Epithelial cell of esophagus (primary cell): ENCODE measurements at regions not wholly inside any gene's neighbourhood (a gene's known extent, or its start where the extent isn't known, plus 50 kb on each side); places are given as distances from the start of the nearest gene placed in this dataset.

Experiments used
- DNase-seq: peaks from one replicate; pipeline ENCODE4 v3.0.0; 2010; ENCODE audit warnings: low read depth
- H3K4me3 ChIP-seq: 2 replicates; pipeline ENCODE4 v1.5.1; 2011; ENCODE audit warnings: mild to moderate bottlenecking, low read length, control low read depth
- TF ChIP-seq, protein P1 (sequence below): IDR thresholded peaks from 2 replicates; pipeline ENCODE4 v1.5.1; 2011; ENCODE audit warnings: low read depth, mild to moderate bottlenecking, low read length, control low read depth, inconsistent platforms; ENCODE audit not compliant: insufficient read depth; ENCODE audit errors: missing control alignments

DNA sequence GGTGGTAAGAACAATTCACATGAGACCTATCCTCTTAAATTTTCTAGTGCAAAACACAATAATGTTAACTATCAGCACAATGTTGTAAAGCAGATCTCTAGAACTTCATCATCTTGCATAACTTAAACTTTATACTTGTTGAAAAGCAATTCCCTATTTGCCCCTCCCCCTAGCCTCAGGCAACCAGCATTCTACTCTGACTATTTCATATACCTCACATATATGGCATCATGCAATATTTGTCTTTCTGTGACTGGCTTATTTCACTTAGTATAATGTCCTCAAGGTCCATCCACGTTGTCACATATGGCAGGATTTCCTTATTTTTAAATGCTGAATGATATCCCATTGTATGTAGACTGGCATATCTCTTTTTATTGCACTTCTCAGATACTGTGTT lies 86.5 kb downstream of the STRADB start:
- no peak overlapping the region for H3K4me3 ChIP-seq
- DNase-seq, result no peak

DNA sequence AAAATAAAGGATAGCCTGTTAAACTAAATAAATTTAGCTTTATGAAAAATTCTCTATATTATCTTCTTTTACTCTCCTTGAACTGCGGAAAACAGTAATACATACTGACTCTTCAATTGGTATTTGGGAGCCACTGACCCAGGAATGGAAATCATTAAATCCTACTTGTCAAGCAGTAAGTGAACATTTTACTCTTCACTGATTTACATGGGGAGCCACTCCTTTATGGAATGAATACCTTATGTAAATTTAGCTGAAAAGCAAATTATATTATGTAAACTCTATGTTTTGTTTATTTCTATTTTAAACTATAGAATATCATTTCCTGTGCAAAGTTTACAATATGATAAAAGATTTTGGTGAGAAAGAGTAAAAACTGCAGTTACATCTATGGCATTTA lies 85.2 kb downstream of the STRADB start:
- TF ChIP-seq, protein P1, sequence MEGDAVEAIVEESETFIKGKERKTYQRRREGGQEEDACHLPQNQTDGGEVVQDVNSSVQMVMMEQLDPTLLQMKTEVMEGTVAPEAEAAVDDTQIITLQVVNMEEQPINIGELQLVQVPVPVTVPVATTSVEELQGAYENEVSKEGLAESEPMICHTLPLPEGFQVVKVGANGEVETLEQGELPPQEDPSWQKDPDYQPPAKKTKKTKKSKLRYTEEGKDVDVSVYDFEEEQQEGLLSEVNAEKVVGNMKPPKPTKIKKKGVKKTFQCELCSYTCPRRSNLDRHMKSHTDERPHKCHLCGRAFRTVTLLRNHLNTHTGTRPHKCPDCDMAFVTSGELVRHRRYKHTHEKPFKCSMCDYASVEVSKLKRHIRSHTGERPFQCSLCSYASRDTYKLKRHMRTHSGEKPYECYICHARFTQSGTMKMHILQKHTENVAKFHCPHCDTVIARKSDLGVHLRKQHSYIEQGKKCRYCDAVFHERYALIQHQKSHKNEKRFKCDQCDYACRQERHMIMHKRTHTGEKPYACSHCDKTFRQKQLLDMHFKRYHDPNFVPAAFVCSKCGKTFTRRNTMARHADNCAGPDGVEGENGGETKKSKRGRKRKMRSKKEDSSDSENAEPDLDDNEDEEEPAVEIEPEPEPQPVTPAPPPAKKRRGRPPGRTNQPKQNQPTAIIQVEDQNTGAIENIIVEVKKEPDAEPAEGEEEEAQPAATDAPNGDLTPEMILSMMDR, result no peak
- H3K4me3 ChIP-seq, result no peak overlapping the region
- DNase-seq, result no peak

More for the DNA sequence above, 86.5 kb downstream of the STRADB start:
- TF ChIP-seq, protein P1, result no peak

DNA sequence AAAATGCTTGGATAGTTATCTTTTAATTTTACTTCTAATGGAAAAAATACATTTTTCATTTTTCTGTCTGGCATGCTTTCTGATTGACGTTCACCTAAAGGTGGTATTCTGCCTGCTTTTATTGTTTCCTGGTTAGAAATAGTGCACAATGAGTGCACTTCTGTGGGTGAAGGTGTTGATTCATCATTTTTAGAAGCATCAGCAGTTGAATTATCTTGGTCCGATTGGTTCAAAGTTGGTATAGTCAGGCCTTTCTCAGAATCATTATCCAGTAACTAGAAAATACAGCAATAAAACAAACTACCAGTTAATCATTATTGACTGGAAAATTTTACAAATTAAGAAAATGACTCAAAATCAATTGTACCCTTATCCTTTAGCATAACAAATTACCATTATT lies 84.5 kb downstream of the STRADB start:
- TF ChIP-seq, protein P1, result no peak
- no peak for DNase-seq
- H3K4me3 ChIP-seq, result no peak overlapping the region

DNA sequence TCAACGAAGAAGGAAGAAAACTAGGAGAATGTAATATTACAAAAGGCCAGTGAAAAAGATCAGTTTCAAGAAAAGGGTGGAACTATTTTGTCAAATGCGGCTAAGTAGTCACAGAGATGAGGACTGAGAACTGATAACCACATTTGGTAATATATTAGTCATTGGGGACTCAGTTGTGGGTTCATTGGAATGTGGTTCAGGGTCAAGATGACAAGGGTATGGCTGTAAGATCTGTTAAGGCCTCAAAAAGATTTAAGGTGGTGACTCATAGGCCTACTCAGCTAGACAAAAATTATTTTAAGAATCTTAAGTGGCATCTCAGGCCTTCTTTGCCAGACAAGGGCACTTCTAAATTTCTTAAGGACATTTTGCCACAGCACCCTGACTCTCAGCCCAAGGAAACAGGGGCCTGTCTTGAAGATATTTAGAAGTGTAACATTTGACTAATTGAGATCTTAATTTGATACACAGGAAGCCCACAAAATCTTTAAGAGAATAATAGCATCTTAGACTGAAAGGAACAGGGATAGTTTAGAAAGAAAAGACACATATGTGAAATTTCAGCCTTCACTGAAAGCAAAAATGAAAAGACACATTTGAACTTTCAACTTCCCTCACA lies 81.3 kb downstream of the STRADB start:
- no peak overlapping the region for H3K4me3 ChIP-seq
- TF ChIP-seq, protein P1, result no peak
- peak; percentile 41 for DNase-seq
